Liver (tissue), 8 donors: ENCODE measurements at regions not wholly inside any gene's neighbourhood (a gene's known extent, or its start where the extent isn't known, plus 50 kb on each side); places are given as distances from the start of the nearest gene placed in this dataset.

Source experiments
- DNase-seq: peaks from one replicate; pipeline ENCODE4 v3.0.0-alpha.2; 2017; ENCODE audit warnings: low spot score
- H3K27ac ChIP-seq, 2 donors: one replicate each; pipeline ENCODE4 v1.7.0; 2013; ENCODE audit warnings: inconsistent platforms in 2 of 2, low read length in 2 of 2, control low read depth in 1 of 2, low read depth in 1 of 2, mild to moderate bottlenecking in 1 of 2
- H3K27me3 ChIP-seq, 4 donors: one replicate each; pipeline versions ENCODE4 v1.6.1 to v1.7.0; 2013; ENCODE audit warnings: low read length in 3 of 4, inconsistent platforms in 1 of 4, mild to moderate bottlenecking in 1 of 4, moderate library complexity in 1 of 4; ENCODE audit not compliant: control insufficient read depth in 4 of 4, insufficient read depth in 4 of 4
- H3K36me3 ChIP-seq, 4 donors: one replicate each; pipeline versions ENCODE4 v1.6.1 to v1.7.0; 2013; ENCODE audit warnings: low read length in 3 of 4, mild to moderate bottlenecking in 3 of 4, low read depth in 1 of 4, moderate library complexity in 1 of 4; ENCODE audit not compliant: control insufficient read depth in 4 of 4, insufficient read depth in 3 of 4
- H3K4me1 ChIP-seq, 4 donors: one replicate each; pipeline versions ENCODE4 v1.6.1 to v1.7.0; 2013; ENCODE audit warnings: low read length in 3 of 4, mild to moderate bottlenecking in 3 of 4, moderate library complexity in 1 of 4; ENCODE audit not compliant: control insufficient read depth in 4 of 4, insufficient read depth in 4 of 4
- H3K4me3 ChIP-seq, 3 donors: one replicate each; pipeline versions ENCODE4 v1.6.1 to v1.7.0; 2013; ENCODE audit warnings: low read length in 3 of 3, control low read depth in 1 of 3, low read depth in 1 of 3, mild to moderate bottlenecking in 1 of 3
- H3K9ac ChIP-seq, 2 donors: one replicate each; pipeline ENCODE4 v1.7.0; 2013; ENCODE audit warnings: low read length in 2 of 2, mild to moderate bottlenecking in 2 of 2, moderate library complexity in 2 of 2, control low read depth in 1 of 2, low read depth in 1 of 2
- H3K9me3 ChIP-seq, 4 donors: one replicate each; pipeline versions ENCODE4 v1.6.1 to v1.7.0; 2013; ENCODE audit warnings: low read length in 3 of 4; ENCODE audit not compliant: control insufficient read depth in 4 of 4
- ATF3 ChIP-seq: IDR thresholded peaks from 2 replicates; pipeline ENCODE4 v1.6.1; 2016; ENCODE audit warnings: antibody characterized with exemption
- CTCF ChIP-seq: fragments of 150-350 bp; IDR thresholded peaks from 2 replicates; pipeline ENCODE4 v1.5.1; 2017; ENCODE audit warnings: improper control_type of control experiment, low read depth, low read length; ENCODE audit not compliant: missing input control
- EGR1 ChIP-seq, 2 donors: IDR thresholded peaks; 2 replicates each; pipeline ENCODE4 v1.6.1; 2016 to 2018; ENCODE audit warnings: antibody characterized with exemption in 2 of 2, low read depth in 2 of 2
- FOXA1 ChIP-seq: IDR thresholded peaks from 2 replicates; pipeline ENCODE4 v1.6.1; 2016; ENCODE audit warnings: antibody characterized with exemption
- FOXA2 ChIP-seq: IDR thresholded peaks from 2 replicates; pipeline ENCODE4 v1.6.1; 2016; ENCODE audit warnings: antibody characterized with exemption
- GABPA ChIP-seq, 2 donors: IDR thresholded peaks in 1 of 2; conservative IDR thresholded peaks in 1 of 2; 2 replicates each; pipeline ENCODE4 v1.6.1; 2016; ENCODE audit warnings: antibody characterized with exemption in 2 of 2, mild to moderate bottlenecking in 1 of 2, moderate library complexity in 1 of 2
- HNF4A ChIP-seq, 2 donors: conservative IDR thresholded peaks; 2 replicates each; pipeline ENCODE4 v1.6.1; 2016; ENCODE audit warnings: antibody characterized with exemption in 2 of 2, mild to moderate bottlenecking in 2 of 2
- JUND ChIP-seq, 2 donors: IDR thresholded peaks; 2 replicates each; pipeline ENCODE4 v1.6.1; 2016; ENCODE audit warnings: antibody characterized with exemption in 2 of 2
- NR2F2 ChIP-seq: IDR thresholded peaks from 2 replicates; pipeline ENCODE4 v1.6.1; 2016; ENCODE audit warnings: antibody characterized with exemption
- RAD21 ChIP-seq, 2 donors: IDR thresholded peaks; 2 replicates each; pipeline ENCODE4 v1.6.1; 2016; ENCODE audit warnings: antibody characterized with exemption in 2 of 2, mild to moderate bottlenecking in 2 of 2
- RXRA ChIP-seq, 2 donors: IDR thresholded peaks; 2 replicates each; pipeline ENCODE4 v1.6.1; 2017 to 2018; ENCODE audit warnings: antibody characterized with exemption in 2 of 2, mild to moderate bottlenecking in 1 of 2
- SP1 ChIP-seq: IDR thresholded peaks from 2 replicates; pipeline ENCODE4 v1.6.1; 2018; ENCODE audit warnings: antibody characterized with exemption, mild to moderate bottlenecking
- TAF1 ChIP-seq: conservative IDR thresholded peaks from 2 replicates; pipeline ENCODE4 v1.6.1; 2016; ENCODE audit warnings: antibody characterized with exemption, mild to moderate bottlenecking
- YY1 ChIP-seq: IDR thresholded peaks from 2 replicates; pipeline ENCODE4 v1.6.1; 2016; ENCODE audit warnings: antibody characterized with exemption, mild to moderate bottlenecking
- ZBTB33 ChIP-seq: IDR thresholded peaks from 2 replicates; pipeline ENCODE4 v1.6.1; 2016; ENCODE audit warnings: antibody characterized with exemption
- WGBS: extraction: QIAGEN DNeasy Blood & Tissue Kit; methylation state at CpG from one replicate; pipeline ENCODE4 v1.1.7; 2013; 5-methylcytosine and 5-hydroxymethylcytosine counted together
- TF ChIP-seq, protein P1 (sequence below): IDR thresholded peaks from 2 replicates; pipeline ENCODE4 v1.6.1; 2016; ENCODE audit warnings: antibody characterized with exemption, mild to moderate bottlenecking
- TF ChIP-seq, protein P2 (sequence below): IDR thresholded peaks from 2 replicates; pipeline ENCODE4 v1.6.1; 2016; ENCODE audit warnings: antibody characterized with exemption
- donor health status: healthy.
- donor health status: healthy.
- donor health status: healthy.
- donor health status: healthy.
- donor health status: healthy.

DNA sequence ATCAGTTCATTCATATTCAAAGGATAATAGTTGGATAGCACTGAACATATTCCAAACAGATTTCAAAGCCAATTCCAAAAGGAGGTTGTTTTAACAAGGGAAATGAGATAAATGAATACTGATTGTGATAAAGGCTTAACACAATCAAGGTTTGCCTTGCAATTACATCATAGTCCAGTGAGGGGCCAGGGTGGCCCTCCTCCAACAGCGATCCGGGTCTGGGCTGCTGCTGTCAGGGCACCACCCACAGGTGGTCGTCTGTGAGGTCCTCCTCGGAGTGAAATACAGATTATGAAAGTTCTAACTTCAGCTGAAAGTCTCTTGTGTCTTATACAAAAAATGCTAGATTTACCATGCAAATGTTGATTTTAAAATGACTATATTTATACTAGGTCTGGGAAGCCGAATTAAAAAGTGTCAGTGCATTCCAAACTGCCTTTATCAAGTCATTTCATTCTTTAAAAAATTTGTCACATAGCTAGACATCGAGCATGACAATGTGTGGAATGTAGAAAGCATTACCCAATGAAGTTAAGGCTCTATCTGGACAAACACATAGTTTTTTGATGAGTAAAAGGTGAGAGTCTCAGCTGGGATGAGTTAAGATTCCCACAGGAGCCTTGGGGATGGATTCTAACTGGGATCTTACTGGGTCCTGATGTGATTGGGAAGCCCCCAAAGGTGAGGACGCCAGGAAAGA lies 65.9 kb upstream of the SLC22A23 start:
- Histone ChIP-seq H3K27me3 (no peaks in the 10 kb centered on the region), H3K9ac (no peak overlapping the region), H3K4me3 (no peak overlapping the region), H3K36me3 (no peaks in the 10 kb centered on the region), H3K9me3 (no peaks in the 10 kb centered on the region), H3K4me1 (no peaks in the 10 kb centered on the region), H3K27ac (no peak overlapping the region)
- DNase-seq = no peak
- 71% methylated on average over 7 of the region's 7 CpGs for whole genome bisulfite sequencing
- no peak for TF ChIP-seq NR2F2
- no peak for TF ChIP-seq EGR1 (IDR thresholded peaks at IDR 0.05; ENCODE audit: low read depth in 2 of 2)
- no peak for TF ChIP-seq ATF3
- TF ChIP-seq YY1 = no peak
- no peak for TF ChIP-seq ZBTB33
- TF ChIP-seq CTCF = no peak
- TF ChIP-seq RAD21 (IDR thresholded peaks at IDR 0.05) = no peak
- TF ChIP-seq TAF1 = no peak

DNA sequence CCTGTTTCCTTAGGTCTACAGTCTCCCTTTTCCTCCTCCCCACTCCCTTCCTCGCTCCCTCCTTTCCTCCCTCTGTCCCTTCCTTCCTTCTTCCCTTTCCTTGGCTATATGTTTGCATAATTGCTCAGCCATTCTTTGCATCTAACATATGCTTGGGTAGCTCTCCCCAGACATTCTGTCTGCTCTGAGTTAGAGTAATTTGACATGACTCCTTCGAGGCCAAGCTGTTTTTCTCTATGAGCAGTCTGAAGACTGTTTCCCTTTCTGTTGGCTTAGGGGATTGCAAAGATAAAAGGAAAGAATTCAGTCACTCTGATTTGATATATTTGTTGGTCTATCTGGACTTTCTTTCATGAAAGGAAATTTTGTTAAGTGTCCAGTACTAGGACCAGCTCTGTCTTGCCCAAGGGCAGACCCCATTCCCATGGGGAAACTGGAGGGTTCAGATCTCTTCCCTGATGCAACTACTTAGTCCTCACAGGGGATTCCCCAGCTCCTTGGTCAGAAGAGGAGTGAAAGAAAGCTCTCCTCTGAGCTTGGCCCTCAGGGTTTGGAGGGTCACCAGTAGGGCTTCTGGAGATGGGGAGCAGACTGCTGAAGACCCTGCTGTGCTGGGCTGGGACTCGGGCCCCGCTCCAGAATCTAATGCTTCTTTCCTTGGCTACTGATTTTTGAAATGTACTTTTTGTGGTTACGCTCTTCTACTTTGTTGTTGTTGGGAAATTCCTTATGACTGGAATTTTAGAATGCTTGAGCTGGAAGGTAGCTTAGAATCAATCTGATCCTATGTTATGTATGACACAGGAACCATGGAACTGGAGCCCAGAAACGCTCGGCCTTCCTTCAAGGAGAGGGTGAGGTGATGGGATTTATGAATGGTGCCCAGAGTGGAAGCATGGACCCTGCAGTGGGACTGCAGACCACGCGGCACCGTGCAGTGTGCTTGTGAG lies 63.7 kb upstream of the SLC22A23 start:
- no peak overlapping the region for H3K27ac ChIP-seq
- no peaks in the 10 kb centered on the region for H3K36me3 ChIP-seq
- DNase-seq = no peak
- no peaks in the 10 kb centered on the region for H3K9me3 ChIP-seq
- H3K27me3 ChIP-seq = no peaks in the 10 kb centered on the region
- no peak overlapping the region for H3K9ac ChIP-seq
- 91% methylated on average over 10 of the region's 10 CpGs for WGBS
- H3K4me3 ChIP-seq = no peak overlapping the region
- no peaks in the 10 kb centered on the region for H3K4me1 ChIP-seq
- TF ChIP-seq, protein P1, sequence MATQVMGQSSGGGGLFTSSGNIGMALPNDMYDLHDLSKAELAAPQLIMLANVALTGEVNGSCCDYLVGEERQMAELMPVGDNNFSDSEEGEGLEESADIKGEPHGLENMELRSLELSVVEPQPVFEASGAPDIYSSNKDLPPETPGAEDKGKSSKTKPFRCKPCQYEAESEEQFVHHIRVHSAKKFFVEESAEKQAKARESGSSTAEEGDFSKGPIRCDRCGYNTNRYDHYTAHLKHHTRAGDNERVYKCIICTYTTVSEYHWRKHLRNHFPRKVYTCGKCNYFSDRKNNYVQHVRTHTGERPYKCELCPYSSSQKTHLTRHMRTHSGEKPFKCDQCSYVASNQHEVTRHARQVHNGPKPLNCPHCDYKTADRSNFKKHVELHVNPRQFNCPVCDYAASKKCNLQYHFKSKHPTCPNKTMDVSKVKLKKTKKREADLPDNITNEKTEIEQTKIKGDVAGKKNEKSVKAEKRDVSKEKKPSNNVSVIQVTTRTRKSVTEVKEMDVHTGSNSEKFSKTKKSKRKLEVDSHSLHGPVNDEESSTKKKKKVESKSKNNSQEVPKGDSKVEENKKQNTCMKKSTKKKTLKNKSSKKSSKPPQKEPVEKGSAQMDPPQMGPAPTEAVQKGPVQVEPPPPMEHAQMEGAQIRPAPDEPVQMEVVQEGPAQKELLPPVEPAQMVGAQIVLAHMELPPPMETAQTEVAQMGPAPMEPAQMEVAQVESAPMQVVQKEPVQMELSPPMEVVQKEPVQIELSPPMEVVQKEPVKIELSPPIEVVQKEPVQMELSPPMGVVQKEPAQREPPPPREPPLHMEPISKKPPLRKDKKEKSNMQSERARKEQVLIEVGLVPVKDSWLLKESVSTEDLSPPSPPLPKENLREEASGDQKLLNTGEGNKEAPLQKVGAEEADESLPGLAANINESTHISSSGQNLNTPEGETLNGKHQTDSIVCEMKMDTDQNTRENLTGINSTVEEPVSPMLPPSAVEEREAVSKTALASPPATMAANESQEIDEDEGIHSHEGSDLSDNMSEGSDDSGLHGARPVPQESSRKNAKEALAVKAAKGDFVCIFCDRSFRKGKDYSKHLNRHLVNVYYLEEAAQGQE = no peak
- TF ChIP-seq, protein P2, sequence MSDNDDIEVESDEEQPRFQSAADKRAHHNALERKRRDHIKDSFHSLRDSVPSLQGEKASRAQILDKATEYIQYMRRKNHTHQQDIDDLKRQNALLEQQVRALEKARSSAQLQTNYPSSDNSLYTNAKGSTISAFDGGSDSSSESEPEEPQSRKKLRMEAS = no peak
- TF ChIP-seq ATF3 (no peak), NR2F2 (no peak), FOXA2 (no peak), HNF4A (conservative IDR thresholded peaks at IDR 0.05) (no peak), CTCF (no peak), JUND (IDR thresholded peaks at IDR 0.05) (no peak), RAD21 (IDR thresholded peaks at IDR 0.05) (no peak), YY1 (no peak), GABPA (IDR thresholded peaks at IDR 0.05 in 1 of 2, conservative IDR thresholded peaks at IDR 0.05 in 1 of 2) (no peak), FOXA1 (no peak), RXRA (IDR thresholded peaks at IDR 0.05) (no peak), EGR1 (IDR thresholded peaks at IDR 0.05; ENCODE audit: low read depth in 2 of 2) (no peak), TAF1 (no peak), SP1 (no peak)
